ENCODE measurements at regions not wholly inside any gene's neighbourhood (a gene's known extent, or its start where the extent isn't known, plus 50 kb on each side); places are given as distances from the start of the nearest gene placed in this dataset.
A peak's percentile ranks its signal among the peaks of the same experiment; 100 is the strongest.

- no peak for DNase-seq
Observed at GRCh38 chr18:6465281-6465680, 50.6 kb upstream of the L3MBTL4 start.

GRCh38 chr18:6476190-6476589, 61.5 kb upstream of the L3MBTL4 start:
- no peak for DNase-seq

GRCh38 chr18:6476880-6477279, 62.2 kb upstream of the L3MBTL4 start:
- no peak for DNase-seq

- no peak for DNase-seq
Observed at GRCh38 chr18:6478121-6478520, 63.4 kb upstream of the L3MBTL4 start.

- DNase-seq = no peak
Observed at GRCh38 chr18:6479699-6480098, 65.0 kb upstream of the L3MBTL4 start.

GRCh38 chr18:6482198-6482977, 67.7 kb upstream of the L3MBTL4 start:
- DNase-seq = peak; percentile 77

- DNase-seq = no peak
Observed at GRCh38 chr18:6484659-6485058, 69.9 kb upstream of the L3MBTL4 start.

GRCh38 chr18:6486313-6486712, 71.6 kb upstream of the L3MBTL4 start:
- no peak for DNase-seq

GRCh38 chr18:6486764-6487426, 72.2 kb upstream of the L3MBTL4 start:
- no peak for DNase-seq

GRCh38 chr18:6487968-6488367, 73.3 kb upstream of the L3MBTL4 start:
- DNase-seq = no peak

GRCh38 chr18:6488956-6489355, 74.2 kb upstream of the L3MBTL4 start:
- DNase-seq = no peak

GRCh38 chr18:6489977-6490376, 75.3 kb upstream of the L3MBTL4 start:
- DNase-seq = no peak

GRCh38 chr18:6493194-6493593, 78.5 kb upstream of the L3MBTL4 start:
- DNase-seq = no peak

GRCh38 chr18:6495536-6495935, 80.8 kb upstream of the L3MBTL4 start:
- DNase-seq = peak; percentile 72

GRCh38 chr18:6497543-6497942, 82.8 kb upstream of the L3MBTL4 start:
- no peak for DNase-seq

GRCh38 chr18:6498289-6498856, 83.7 kb upstream of the L3MBTL4 start:
- peak; percentile 15 for DNase-seq

GRCh38 chr18:6504605-6505497, 90.1 kb upstream of the L3MBTL4 start:
- DNase-seq = no peak

- DNase-seq = no peak
Observed at GRCh38 chr18:6505498-6505875, 90.8 kb upstream of the L3MBTL4 start.

GRCh38 chr18:6509417-6509816, 94.7 kb upstream of the L3MBTL4 start:
- DNase-seq = no peak

- DNase-seq = peak; percentile 46
Observed at GRCh38 chr18:6509832-6510231, 95.1 kb upstream of the L3MBTL4 start.

- DNase-seq = no peak
Observed at GRCh38 chr18:6520901-6521300, 106.2 kb upstream of the L3MBTL4 start.

- no peak for DNase-seq
Observed at GRCh38 chr18:6521803-6522418, 107.2 kb upstream of the L3MBTL4 start.

GRCh38 chr18:6525604-6526003, 110.9 kb upstream of the L3MBTL4 start:
- DNase-seq = no peak

All from eye (tissue), 1 donor.